GM04503 (cell line): ENCODE measurements at regions not wholly inside any gene's neighbourhood (a gene's known extent, or its start where the extent isn't known, plus 50 kb on each side); places are given as distances from the start of the nearest gene placed in this dataset.

Experiments used
- DNase-seq: peaks from one replicate; pipeline ENCODE4 v3.0.0-alpha.2; 2012; ENCODE audit warnings: low read depth

DNA sequence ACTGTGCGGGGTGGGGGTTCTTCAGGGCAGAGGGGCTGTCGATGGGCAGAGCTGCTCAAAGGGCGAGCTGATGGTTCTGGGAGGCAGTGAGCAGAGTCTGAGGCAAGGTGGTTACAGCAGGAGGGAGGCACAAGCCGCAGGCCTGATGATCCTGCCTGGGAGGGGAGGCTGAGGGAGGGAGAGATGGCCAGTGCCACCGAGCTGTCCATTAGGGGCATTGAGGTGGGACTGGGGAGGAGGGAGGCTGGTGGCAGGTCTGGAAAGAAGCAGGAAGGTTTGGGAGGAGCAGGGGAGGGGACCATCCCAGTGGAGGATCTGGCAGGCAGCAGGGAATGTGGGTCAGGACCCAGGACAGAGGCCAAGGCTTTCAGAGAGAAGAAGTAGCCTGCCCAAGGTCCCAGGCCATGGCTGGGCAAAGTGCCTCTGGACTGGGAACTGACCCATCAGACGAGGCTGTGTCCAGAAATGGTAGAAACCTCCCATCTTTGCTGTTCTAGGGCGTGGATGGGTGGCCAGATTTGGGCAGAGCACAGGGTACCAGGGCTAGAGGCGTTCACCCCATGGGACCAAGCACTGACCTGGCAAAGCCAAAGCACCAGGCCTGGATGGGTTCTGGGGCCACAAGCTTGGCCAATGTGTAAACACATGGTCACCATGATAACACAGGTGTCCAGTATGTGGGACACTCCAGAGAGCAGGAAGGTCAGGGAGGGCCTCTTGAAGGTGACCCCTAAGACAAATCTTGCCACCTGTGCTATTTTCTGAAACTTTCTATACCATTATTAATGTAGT is 55.5 kb downstream of the INHBB start:
- no peak for DNase-seq

DNA sequence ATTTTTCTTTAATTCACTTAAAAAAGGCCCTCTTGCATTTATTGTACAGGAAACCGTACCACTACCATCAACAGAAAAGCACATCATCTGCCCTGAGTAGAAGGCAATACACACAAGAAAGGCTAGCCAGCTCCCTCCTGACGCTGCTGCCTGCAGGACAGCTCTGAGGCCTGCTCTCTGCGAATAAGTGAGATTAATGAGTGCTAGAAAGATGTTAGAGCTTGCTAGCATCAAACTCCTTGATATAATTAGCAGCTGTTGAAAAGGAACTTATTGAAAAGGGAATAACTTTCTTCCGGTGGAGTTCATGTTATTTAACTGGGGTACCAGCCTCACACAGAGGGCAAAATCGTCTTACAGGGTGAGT is 56.1 kb downstream of the INHBB start:
- DNase-seq = no peak

DNA sequence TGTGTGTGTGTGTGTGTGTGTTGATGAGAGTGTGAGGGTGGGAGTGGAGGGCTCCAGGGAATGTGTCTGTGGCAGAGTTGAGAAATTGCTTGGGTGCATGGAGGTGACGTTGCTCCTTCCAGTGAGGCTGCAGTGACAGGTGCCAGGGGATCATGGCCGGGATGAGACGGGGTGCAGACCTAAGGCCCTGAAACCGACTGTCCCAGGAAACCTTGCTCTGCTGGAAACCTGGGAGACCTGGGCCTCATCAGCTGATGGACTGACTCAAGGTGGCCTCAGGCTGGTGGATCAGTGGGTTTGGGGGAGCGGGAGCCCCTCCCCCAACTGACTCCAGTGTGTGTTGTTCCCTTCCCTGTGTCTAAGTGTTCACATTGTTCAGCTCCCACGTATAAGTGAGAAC is 56.6 kb downstream of the INHBB start:
- DNase-seq = no peak

DNA sequence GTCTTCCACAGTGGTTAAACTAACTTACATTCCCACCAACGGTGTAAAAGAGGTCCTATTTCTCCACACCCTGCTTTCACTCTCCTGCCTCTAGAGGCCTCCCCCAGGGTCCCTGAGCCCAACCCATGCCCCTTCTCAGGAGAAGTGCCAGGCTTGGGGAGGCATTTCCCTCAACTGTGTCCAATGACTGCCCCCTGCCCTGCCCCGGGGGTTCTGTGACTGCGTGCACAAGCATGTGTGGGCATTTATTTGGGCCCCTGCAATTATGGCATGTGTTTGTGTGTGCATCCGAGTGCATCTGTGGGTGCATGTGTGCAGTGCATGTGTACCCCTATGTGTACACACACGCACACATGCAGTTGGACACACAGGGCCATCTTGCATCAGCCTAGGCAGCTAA is 57.3 kb downstream of the INHBB start:
- DNase-seq = no peak

DNA sequence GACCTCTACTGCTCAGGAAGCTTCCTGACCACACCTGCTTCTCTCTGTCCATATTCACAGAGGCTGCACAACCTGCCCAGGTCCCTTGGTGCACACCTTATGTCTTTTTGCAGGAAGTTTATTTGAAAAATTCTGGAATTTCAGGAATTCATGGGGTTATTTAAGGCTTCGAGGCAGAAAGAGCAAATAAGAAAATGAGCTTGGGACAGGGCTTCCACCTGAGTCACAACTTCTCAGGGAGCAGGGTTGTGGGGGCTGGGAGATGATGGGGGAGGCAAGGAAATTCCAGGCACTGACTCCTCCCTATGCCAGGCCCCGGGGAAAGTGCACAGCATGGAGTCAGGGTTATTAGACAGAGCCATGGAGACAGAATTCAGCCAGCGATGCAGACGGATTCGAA is 57.7 kb downstream of the INHBB start:
- DNase-seq = no peak

DNA sequence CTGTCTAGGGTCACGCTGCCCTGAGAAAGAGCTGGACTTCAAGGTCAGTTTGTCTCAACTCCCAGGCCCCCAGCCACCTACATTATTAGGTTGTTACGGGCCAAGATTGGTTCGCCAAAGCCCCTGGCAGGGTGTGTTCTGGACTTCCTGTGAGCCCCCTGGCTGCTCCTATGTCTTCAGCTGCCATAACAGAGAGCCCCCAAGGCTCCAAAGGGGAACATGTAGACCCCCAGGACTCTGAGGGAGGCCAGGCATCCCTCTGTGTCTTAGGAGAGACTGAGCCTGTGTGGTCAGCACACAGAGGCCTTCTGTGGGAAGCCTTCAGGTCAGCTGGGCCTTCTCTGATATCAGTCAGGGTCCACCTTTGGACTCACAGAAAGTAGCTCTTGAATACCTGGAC is 58.3 kb downstream of the INHBB start:
- DNase-seq = no peak

DNA sequence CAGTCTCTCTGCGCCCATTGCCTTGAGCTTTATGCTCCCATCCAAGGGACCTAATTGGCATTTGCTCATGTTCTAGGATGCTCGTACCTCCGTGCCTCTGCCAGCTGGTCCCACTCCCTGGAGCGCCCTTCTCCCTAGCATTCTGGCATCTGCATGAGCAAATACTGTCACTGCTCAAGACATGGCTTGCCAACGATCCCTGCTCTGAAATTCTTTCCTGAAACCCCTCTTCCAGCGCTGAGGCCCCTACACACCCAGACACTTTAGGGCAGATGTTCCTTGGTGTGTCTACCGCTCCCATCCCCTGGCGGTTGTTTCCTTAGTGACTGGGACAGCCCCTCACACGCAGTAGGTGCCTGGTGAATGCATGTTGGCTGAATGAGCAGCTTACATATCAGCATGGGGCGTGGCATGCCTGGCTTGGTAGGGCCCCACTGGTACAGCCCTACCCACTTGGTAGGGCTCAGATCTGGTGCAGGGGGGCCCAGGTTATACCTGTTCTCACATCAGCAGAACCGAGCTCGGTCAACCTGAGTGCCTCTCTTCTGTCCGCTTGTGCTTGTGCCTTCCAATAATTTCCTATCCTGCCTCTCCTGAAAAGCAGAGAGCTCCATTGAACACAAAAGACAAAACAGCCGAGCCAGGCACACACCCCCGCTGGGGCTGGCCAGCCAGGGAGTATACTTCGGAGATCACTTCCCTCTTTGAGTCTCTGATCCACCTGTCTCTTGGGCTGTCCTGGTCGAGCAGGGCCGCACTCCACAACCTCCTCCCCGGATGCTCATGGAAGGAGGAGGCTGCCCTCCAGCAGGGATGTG is 59.2 kb downstream of the INHBB start:
- DNase-seq = no peak

DNA sequence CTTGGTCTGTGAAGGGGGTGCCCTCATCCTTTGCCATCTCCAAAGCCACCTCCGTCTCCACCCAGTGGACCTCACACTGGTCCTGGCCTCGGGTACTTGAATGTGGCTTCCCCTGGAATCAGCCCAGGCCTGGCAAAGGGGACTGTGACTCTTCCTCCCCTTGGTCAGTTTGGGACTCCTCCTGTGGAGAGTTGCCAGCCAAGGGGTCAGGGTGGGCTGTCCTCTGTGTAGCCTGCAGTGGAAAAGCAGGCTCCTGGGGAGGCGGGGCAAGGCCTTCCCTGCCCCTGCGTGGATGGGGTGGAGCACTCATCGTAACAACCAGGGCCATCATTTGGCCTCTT is 59.8 kb downstream of the INHBB start:
- no peak for DNase-seq

DNA sequence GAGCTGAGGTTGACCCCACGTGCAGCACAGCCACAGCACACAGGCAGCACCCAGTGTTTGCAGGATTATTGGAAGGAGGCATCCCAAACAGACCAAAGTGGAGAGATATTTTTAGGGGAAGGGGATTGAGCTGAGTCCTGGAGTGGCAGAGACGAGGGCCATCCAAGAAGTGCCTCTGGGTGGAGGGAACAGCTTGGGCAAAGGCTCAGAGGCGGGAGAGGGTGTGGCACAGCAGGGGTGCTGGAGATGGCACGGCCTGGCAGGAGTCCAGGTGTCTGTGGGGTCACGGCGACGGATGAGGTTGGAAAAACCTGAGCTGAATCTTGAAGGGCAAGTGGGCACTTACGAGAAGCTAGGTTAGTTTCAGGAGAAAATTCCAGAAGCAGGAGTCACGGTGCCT is 60.6 kb downstream of the INHBB start:
- no peak for DNase-seq

DNA sequence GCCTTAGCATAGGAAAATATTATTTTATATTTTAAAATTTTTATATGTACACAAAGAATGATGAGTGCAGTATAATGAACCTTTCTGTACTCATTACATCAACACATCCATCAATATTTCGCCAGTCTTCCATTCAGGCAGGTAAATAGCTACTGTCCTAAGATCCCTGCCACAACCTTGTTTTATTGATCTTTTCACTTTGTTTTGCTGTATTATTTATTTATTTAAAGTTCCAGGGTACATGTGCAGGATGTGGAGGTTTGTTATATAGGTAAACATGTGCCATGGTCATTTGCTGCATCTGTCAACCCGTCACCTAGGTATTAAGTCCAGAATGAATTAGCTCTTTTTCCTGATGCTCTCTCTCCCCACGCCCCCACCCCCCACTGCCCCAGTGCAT is 64.6 kb downstream of the INHBB start:
- DNase-seq = no peak

DNA sequence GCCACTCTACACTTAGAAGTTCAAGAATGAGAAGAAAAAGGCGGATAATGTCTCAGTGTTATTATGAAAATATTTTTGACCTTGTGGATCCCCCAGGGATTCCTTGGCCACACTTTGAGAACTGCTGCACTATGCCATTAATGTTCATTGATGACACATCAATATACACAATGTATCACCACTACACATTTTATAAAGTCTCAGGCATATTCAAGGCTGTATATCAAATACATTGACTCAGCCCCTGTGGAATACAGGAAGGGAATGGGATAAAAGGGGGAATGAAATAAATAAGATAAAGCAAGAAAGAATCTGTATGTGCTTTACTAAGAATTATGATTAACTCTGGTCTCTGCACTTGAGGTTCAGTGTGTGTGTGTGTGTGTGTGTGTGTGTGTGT is 69.1 kb downstream of the INHBB start:
- no peak for DNase-seq

DNA sequence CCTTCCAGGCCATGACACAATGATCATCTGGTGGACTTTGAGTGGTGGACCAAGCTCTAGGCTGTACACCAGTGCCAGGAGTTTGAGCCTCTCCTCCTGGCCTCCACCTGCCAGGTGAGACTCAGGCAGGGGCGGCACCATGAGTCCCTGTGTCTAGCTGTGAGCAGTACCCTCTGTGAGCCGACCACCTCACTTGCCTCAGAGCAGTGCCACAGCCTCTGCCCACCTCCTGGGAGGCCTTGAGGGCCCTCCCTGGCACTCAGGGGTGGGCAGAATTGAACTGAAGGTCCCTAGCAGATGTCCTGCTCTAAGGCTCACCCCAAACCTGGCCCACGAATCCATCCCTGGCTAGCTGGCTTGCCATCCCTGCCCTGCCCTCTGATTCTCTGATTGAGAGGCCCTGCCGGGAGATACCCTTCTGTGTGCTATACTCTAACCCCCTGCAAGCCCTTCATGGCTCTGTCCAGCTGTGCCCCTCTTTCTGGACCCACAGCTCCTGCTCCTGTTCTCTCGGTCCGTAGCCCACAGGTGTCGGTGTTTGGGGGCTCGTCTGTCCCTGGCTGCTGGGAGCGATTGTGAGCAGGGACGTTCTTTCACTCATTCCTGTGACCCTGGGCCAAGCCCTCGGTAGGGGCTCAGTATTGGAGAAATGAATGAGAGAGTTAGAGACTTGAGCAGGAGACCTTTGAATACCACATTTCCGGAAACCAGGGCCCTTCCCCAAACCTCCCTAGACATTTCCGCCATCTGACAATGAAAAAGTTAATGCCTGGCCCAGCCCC is 70.0 kb downstream of the INHBB start:
- DNase-seq = no peak

DNA sequence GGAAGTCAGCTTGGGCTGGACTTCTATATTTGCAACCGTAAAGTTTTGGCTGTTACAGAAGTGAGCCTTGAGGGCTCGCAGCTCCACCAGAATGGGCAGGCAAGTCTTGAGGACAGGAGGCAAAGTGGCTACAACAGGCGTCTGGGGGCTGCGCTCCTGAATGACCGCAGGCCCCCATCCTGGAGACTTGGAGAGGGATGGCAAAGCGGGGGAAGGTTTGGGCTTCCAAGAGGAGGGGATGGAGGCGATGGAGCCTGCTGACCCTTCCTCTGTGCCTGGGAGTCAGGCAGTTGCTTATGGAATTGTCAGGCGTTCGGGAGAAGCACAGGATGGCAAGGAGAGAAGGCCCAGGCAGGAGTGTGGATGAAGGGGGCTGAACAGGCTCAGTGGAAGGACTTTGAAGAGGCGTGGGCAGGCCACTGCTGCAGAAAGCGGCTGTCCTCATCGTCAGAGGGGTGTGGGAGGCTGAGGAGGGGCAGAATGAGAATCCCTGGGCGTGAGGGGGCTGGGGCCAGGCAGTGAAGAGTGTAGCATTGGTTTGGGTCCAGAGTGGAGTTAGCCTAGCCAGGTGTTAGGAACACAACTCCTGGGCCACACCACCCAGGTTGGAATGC is 72.3 kb downstream of the INHBB start:
- no peak for DNase-seq

DNA sequence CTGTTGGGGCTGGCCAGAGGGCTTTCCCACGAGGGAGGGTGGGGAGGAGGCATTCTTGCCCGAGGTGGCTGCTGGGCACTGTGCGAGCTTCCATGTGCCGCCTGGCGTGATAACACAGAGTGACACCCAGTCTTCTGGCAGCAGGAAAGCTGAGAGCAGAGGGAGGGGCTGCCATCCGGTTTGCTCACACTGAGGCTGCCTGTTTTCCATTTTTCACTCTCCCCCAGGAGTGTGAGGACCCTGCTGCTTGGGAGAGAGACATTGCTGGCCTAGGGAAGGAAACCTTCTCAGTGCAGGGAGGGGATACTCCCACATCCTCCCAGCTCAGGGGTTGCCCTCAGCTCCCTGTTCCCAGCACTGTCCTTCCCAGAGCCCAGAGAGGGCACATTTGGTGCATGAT is 73.1 kb downstream of the INHBB start:
- no peak for DNase-seq

DNA sequence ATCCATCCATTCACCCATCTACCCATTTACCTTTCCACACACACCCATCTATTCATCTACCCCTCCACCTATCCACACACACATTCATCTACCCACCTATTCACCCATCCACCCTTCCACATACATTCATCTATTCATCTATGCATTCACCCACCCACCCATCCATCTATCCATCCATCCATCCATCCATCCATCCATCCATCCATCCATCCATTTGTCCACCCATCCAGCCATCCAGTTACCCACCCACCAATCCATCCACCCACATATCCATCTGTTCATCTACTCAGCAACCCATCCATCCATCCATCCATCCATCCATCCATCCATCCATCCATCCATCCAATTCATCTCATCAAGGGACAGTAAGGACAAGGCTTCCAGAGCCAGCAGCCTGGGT is 74.0 kb downstream of the INHBB start:
- DNase-seq = no peak

DNA sequence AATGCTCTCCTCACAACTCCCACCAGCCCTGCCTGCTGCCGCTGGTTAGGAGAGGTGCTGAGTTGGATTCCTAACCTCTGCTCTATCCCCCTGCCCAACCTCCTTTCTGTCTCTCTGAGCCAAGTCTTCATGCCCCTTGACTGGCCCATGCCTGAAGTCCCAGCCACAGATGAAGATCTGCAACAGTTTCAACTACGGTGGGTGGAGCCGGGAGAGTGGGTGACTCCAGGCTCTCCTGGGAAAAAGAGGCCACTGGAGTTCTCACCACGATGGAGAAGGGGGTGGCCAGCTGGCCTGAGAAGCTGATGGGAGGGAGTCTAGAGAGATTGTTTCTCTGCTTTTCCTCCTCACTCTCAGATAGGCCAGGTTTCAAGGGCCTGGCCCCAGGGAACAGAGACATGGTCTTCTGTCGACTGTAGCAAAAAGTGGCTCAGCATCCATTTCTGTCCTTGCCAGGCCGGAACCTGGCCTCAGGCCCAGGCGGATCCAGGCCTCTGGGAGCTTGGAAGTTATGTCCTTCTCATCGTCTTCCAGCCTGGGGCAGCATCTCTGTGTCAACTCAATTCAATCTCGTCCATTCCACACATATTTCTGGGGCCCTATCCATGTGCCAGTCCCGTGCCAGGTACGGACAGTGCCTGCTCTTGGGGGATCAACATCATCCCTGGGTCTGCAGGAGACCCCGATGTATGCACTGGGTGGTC is 75.3 kb downstream of the INHBB start:
- no peak for DNase-seq

DNA sequence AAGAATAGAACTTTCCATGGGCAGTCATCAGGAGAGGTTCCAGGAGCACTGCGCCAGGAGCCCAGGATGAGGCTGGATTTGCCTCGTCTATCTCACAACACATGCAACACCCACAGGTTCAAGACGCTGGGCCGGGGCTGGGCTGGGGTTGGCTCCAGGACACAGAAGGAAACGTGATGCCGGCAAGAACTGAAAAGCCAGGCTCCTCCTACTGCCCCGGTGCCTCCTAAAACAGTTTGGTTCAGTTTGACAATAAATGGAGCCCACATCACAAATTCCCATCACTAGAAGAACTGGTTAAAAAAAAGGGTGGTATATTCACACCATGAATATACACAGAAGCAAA is 75.9 kb downstream of the INHBB start:
- no peak for DNase-seq

DNA sequence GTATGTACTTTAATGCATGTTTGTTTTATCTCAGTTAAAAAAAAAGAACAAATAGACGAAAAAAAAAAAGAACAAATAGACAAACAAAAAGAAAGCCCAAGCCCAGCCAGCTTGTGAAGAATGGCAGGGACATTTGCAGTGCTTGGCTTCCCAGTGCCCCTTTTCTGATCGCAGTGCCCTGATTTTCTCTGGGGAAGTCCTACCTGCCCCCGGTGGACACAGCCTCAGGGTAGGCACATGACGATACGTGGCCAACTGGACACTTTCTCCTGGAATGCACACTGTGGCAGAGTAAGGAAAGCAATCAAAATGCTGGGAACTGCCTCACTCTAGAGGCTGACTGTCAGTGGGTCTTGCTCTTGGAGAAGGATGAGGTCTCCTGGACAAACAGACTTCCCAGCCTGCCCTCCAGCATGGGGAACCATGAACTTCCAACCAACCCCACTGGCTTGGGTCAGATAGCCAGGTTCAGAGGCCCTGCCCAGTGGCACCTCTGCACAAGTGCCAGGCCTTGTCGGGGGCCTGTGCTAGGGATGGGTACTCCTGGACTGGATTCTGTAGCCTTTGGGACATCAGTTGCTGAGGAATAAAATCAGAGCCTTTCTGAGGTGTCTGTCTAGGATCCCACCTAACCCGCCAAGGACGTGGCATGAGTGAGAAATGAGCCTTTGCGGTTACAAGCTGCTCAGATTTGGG is 76.7 kb downstream of the INHBB start:
- DNase-seq = no peak

DNA sequence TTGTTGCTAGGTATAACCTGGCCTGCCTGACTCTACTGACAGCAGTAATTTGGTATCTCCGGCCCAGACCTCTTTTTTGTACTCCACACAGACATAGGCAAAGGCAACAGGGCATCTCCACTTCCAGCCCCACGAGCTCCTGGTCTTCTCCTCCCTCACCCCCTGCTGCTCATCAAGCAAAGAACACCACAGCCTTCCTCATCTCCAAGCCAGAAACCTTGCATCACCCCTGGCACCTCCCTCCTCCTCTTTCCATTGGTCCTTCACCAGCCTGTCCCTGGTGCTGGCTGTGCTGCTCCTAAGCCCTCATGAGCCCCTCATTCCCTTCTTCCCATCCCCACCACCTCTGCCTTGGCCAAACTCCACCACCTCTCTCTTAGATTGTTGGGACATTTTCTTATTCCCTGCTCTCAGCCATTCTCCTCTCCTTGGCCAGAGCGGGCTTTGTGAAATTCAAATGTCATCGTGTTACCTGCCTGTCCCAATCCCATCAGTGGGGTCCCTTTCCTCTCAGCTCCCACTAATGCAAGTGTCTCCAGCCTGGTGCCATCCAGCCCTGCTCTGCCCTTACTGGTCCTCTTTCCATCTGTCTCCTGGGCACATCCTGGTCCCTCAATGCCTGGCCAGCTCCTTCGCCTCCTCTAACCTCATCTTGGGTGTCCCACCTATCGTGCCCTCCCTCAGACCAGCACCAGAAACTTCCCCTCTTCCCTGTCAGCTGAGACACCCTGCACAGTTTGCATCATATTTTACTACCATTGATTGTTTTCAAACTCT is 77.4 kb downstream of the INHBB start:
- no peak for DNase-seq

DNA sequence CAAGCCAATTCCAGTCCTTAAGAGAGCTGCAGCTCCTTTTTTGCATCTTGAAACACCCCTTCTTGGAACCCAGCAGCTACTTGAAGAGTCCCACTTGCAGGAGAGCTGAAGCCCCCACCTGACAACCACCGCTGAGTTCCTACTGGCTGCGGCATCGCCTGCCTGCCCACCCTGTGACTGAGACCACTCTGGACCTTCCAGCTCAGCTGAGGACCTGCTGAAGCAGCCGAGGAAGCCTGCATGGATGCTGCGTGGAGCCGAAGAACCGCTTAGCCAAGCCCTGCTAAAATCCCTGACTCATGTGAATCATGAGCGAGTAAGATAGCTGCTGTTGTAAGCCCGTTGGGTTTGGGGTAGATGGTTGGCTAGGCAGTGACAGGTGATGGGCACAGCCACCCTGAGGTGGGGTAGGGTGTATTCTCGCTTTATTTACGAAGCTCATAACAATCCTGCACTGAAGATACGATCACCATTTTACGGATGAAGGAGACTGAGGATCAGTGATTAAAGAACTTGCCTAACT is 78.4 kb downstream of the INHBB start:
- no peak for DNase-seq
